IMR-90 (cell line): ENCODE measurements at regions not wholly inside any gene's neighbourhood (a gene's known extent, or its start where the extent isn't known, plus 50 kb on each side); places are given as distances from the start of the nearest gene placed in this dataset.

Experiments
- ATAC-seq: fragments of 200-7000 bp; cut with Tn5 transposase; 2 replicates; pipeline ENCODE4 v1.9.1; 2020; ENCODE audit warnings: low read depth, mild to moderate bottlenecking, moderate library complexity
- BruUV-seq: library from RNA; stranded (reverse); fragments of 400-500 nt; replicated peaks from 2 replicates; lab custom pipeline; 2021; lab: Mats Ljungman, UMichigan
- CTCF ChIA-PET: fragments of 300-600 bp; formaldehyde crosslinking; extraction: SDS; loops from one replicate; lab custom pipeline; 2021; ENCODE audit warnings: antibody characterized with exemption; lab: Yijun Ruan, JAX
- POLR2A ChIA-PET: fragments of 300-600 bp; sonication (Branson Sonifier 250); formaldehyde crosslinking; loops from one replicate; lab custom pipeline; 2022; ENCODE audit warnings: antibody characterized with exemption; ENCODE audit not compliant: unreplicated experiment; lab: Charles Lee
- DNase-seq: peaks from one replicate; pipeline ENCODE4 v3.0.0; 2013
- H2AFZ ChIP-seq: replicated peaks from 2 replicates; pipeline ENCODE3; 2013; ENCODE audit warnings: low read length, mild to moderate bottlenecking; ENCODE audit not compliant: poor library complexity
- H2AK5ac ChIP-seq: 2 replicates; pipeline ENCODE4 v1.6.1; 2013; ENCODE audit warnings: low read depth, low read length, inconsistent platforms
- H2AK9ac ChIP-seq: replicated peaks from 2 replicates; pipeline ENCODE3; 2013; ENCODE audit warnings: mild to moderate bottlenecking, low read depth, low read length, moderate library complexity; ENCODE audit not compliant: poor library complexity
- H2BK120ac ChIP-seq: 2 replicates; pipeline ENCODE4 v1.6.1; 2013; ENCODE audit warnings: low read depth, low read length, inconsistent platforms
- H2BK15ac ChIP-seq: 3 replicates; pipeline ENCODE4 v1.6.1; 2013; ENCODE audit warnings: low read depth, low read length, inconsistent platforms
- H2BK20ac ChIP-seq: 2 replicates; pipeline ENCODE4 v1.6.1; 2013; ENCODE audit warnings: low read depth, mild to moderate bottlenecking, inconsistent platforms, low read length, moderate library complexity
- H2BK5ac ChIP-seq: 2 replicates; pipeline ENCODE4 v1.6.1; 2013; ENCODE audit warnings: mild to moderate bottlenecking, low read depth, low read length, inconsistent platforms; ENCODE audit not compliant: poor library complexity, severe bottlenecking
- H3K14ac ChIP-seq: replicated peaks from 2 replicates; pipeline ENCODE4 v1.6.1; 2013; ENCODE audit warnings: low read depth, low read length, inconsistent platforms
- H3K18ac ChIP-seq: 2 replicates; pipeline ENCODE4 v1.6.1; 2013; ENCODE audit warnings: low read depth, low read length, control low read depth
- H3K23ac ChIP-seq: 2 replicates; pipeline ENCODE4 v1.6.1; 2013; ENCODE audit warnings: low read depth, low read length, inconsistent platforms
- H3K27ac ChIP-seq: 2 replicates; pipeline ENCODE4 v1.5.1; 2013; ENCODE audit warnings: mild to moderate bottlenecking, control low read depth, low read length; ENCODE audit not compliant: insufficient read depth
- H3K27me3 ChIP-seq: 2 replicates; pipeline ENCODE4 v1.6.1; 2013; ENCODE audit warnings: low read length; ENCODE audit not compliant: control insufficient read depth, insufficient read depth
- H3K36me3 ChIP-seq: 2 replicates; pipeline ENCODE4 v1.6.1; 2013; ENCODE audit warnings: low read length, mixed read lengths; ENCODE audit not compliant: control insufficient read depth, insufficient read depth
- H3K4ac ChIP-seq: 2 replicates; pipeline ENCODE4 v1.6.1; 2013; ENCODE audit warnings: low read depth, low read length, inconsistent platforms
- H3K4me1 ChIP-seq: 2 replicates; pipeline ENCODE4 v1.6.1; 2013; ENCODE audit warnings: low read length, mixed read lengths; ENCODE audit not compliant: control insufficient read depth, insufficient read depth
- H3K4me2 ChIP-seq: 2 replicates; pipeline ENCODE4 v1.6.1; 2013; ENCODE audit warnings: low read depth, mild to moderate bottlenecking, control low read depth, low read length, moderate library complexity
- H3K4me3 ChIP-seq: 2 replicates; pipeline ENCODE4 v1.5.1; 2013; ENCODE audit warnings: low read depth, mild to moderate bottlenecking, control low read depth, low read length, moderate library complexity; ENCODE audit not compliant: insufficient read depth
- H3K56ac ChIP-seq: 2 replicates; pipeline ENCODE4 v1.6.1; 2013; ENCODE audit warnings: low read length, inconsistent platforms; ENCODE audit not compliant: insufficient read depth; ENCODE audit errors: extremely low read depth
- H3K79me1 ChIP-seq, 2 experiments: 2 replicates each; pipeline ENCODE4 v1.6.1; 2013; ENCODE audit warnings: low read length in 2 of 2, inconsistent platforms in 1 of 2, low read depth in 1 of 2
- H3K9ac ChIP-seq: 2 replicates; pipeline ENCODE4 v1.6.1; 2013; ENCODE audit warnings: low read depth, low read length, control low read depth
- H3K9me1 ChIP-seq: 2 replicates; pipeline ENCODE4 v1.6.1; 2013; ENCODE audit warnings: low read length, inconsistent platforms; ENCODE audit not compliant: insufficient read depth
- H3K9me3 ChIP-seq: 2 replicates; pipeline ENCODE4 v1.6.1; 2013; ENCODE audit warnings: low read length; ENCODE audit not compliant: control insufficient read depth, insufficient read depth
- H4K20me1 ChIP-seq: 2 replicates; pipeline ENCODE4 v1.6.1; 2013; ENCODE audit warnings: low read length, inconsistent platforms; ENCODE audit not compliant: insufficient read depth
- H4K5ac ChIP-seq: 2 replicates; pipeline ENCODE4 v1.6.1; 2013; ENCODE audit warnings: mild to moderate bottlenecking, low read depth, low read length, control low read depth
- H4K8ac ChIP-seq, 2 experiments: 2 replicates each; pipeline ENCODE4 v1.6.1; 2013; ENCODE audit warnings: low read depth in 2 of 2, low read length in 2 of 2, control low read depth in 1 of 2, inconsistent platforms in 1 of 2
- H4K91ac ChIP-seq: 2 replicates; pipeline ENCODE4 v1.6.1; 2013; ENCODE audit warnings: low read depth, low read length, inconsistent platforms; ENCODE audit not compliant: insufficient read depth
- BHLHE40 ChIP-seq: fragments of 150-350 bp; IDR thresholded peaks from 2 replicates; pipeline ENCODE4 v1.6.1; 2016; ENCODE audit warnings: mild to moderate bottlenecking, low read depth, low read length
- CEBPB ChIP-seq: IDR thresholded peaks from 2 replicates; pipeline ENCODE4 v1.6.1; 2012; ENCODE audit warnings: low read depth, low read length, improper control_type of control experiment
- CHD1 ChIP-seq: IDR thresholded peaks from 2 replicates; pipeline ENCODE4 v1.6.1; 2012; ENCODE audit warnings: low read depth, low read length, improper control_type of control experiment
- FOS ChIP-seq: fragments of 150-350 bp; IDR thresholded peaks from 2 replicates; pipeline ENCODE4 v1.6.1; 2016; ENCODE audit warnings: low read depth, low read length
- MAFK ChIP-seq: IDR thresholded peaks from 2 replicates; pipeline ENCODE4 v1.6.1; 2012; ENCODE audit warnings: low read depth, low read length, improper control_type of control experiment
- MAZ ChIP-seq: IDR thresholded peaks from 2 replicates; pipeline ENCODE4 v1.6.1; 2012; ENCODE audit warnings: low read depth, mild to moderate bottlenecking, low read length, improper control_type of control experiment, moderate library complexity, borderline replicate concordance
- MXI1 ChIP-seq: IDR thresholded peaks from 2 replicates; pipeline ENCODE4 v1.6.1; 2012; ENCODE audit warnings: low read depth, mild to moderate bottlenecking, low read length, moderate library complexity, borderline replicate concordance
- NFE2L2 ChIP-seq: fragments of 150-350 bp; IDR thresholded peaks from 2 replicates; pipeline ENCODE4 v1.6.1; 2016; ENCODE audit warnings: low read depth, mild to moderate bottlenecking, low read length
- POLR2A ChIP-seq: IDR thresholded peaks from 2 replicates; pipeline ENCODE4 v1.6.1; 2012; ENCODE audit warnings: mild to moderate bottlenecking, low read depth, low read length
- RAD21 ChIP-seq: IDR thresholded peaks from 2 replicates; pipeline ENCODE4 v1.6.1; 2012; ENCODE audit warnings: low read length, improper control_type of control experiment
- RCOR1 ChIP-seq: IDR thresholded peaks from 2 replicates; pipeline ENCODE4 v1.6.1; 2012; ENCODE audit warnings: mild to moderate bottlenecking, low read length, improper control_type of control experiment; ENCODE audit not compliant: insufficient replicate concordance
- RFX5 ChIP-seq: IDR thresholded peaks from 2 replicates; pipeline ENCODE4 v1.8.0; 2012; ENCODE audit warnings: low read depth, mild to moderate bottlenecking, low read length, moderate library complexity
- SMC3 ChIP-seq: fragments of 150-350 bp; IDR thresholded peaks from 2 replicates; pipeline ENCODE4 v1.6.1; 2016; ENCODE audit warnings: low read depth, mild to moderate bottlenecking, antibody characterized with exemption, low read length, moderate library complexity
- WGBS, 2 experiments: methylation state at CpG; one replicate each; pipeline versions ENCODE4 v1.1.5 to v1.1.7; 2013; ENCODE audit warnings: missing lambda C conversion rate in 2 of 2; ENCODE audit not compliant: insufficient read length in 1 of 2; ENCODE audit errors: extremely low coverage in 2 of 2; 5-methylcytosine and 5-hydroxymethylcytosine counted together
- dilution Hi-C: fragments of 300-500 bp; cut with HindIII; formaldehyde crosslinking; loops from one replicate; pipeline ENCODE4 v1.14.3; 2018; ENCODE audit warnings: low sequenced_read_pairs; ENCODE audit not compliant: unreplicated experiment
- in situ Hi-C: fragments of 300-500 bp; cut with MboI; formaldehyde crosslinking; loops from 3 replicates; pipeline ENCODE4 v1.14.3; 2019; ENCODE audit warnings: low sequenced_read_pairs, inconsistent platforms, mixed read lengths
- intact Hi-C: fragments of 100-400 bp; cut with micrococcal nuclease; formaldehyde crosslinking; loops from 2 replicates; pipeline ENCODE4 v1.10.0; 2022
- TF ChIP-seq, protein P1 (sequence below): fragments of 150-350 bp; IDR thresholded peaks from 2 replicates; pipeline ENCODE4 v1.6.1; 2016; ENCODE audit warnings: low read depth, mild to moderate bottlenecking, low read length, moderate library complexity, borderline replicate concordance
- TF ChIP-seq, protein P2 (sequence below): conservative IDR thresholded peaks from 2 replicates; pipeline ENCODE4 v1.5.1; 2012; ENCODE audit warnings: mild to moderate bottlenecking, low read depth, low read length, improper control_type of control experiment
- TF ChIP-seq, protein P3 (sequence below): fragments of 150-350 bp; IDR thresholded peaks from 2 replicates; pipeline ENCODE4 v1.6.1; 2017; ENCODE audit warnings: mild to moderate bottlenecking, antibody characterized with exemption, low read length, low read depth

DNA sequence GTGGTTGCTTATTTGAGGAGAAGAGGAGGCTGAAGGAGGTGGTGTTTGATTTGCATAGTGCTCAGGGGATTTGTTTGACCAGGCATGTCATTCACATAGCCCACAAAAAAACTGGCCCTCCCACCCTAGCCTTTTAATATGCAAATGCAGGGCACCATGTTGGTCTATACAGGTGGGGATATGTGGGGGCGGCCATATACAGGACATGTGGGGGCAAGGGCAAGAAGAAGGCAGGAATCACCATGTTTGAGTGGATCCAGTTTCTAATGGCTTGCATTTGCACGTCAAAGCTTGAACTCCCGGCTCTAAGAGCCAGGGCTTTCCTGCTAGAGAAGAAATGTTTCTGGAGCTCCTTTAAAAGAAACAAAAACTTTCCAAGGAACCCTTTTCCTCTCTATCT is 541.0 kb downstream of the ZWINT start:
- Histone ChIP-seq H3K4me2 (no peak overlapping the region), H3K27me3 (no peaks in the 10 kb centered on the region), H3K79me1 (no peaks in the 10 kb centered on the region), H2BK20ac (no peak overlapping the region), H3K27ac (no peak overlapping the region), H2BK120ac (no peak overlapping the region), H3K9me1 (no peaks in the 10 kb centered on the region), H2AFZ (no peak overlapping the region), H3K9ac (no peak overlapping the region), H4K5ac (no peak overlapping the region), H3K9me3 (peaks cover 5% of the 10 kb centered on the region), H3K56ac (no peak overlapping the region), H3K4me1 (no peaks in the 10 kb centered on the region), H2BK5ac (no peak overlapping the region), H3K23ac (no peak overlapping the region), H3K36me3 (no peaks in the 10 kb centered on the region), H2AK9ac (no peak overlapping the region), H4K20me1 (no peaks in the 10 kb centered on the region), H3K4ac (no peak overlapping the region), H3K14ac (no peak overlapping the region), H4K8ac (no peak overlapping the region), H2AK5ac (no peak overlapping the region), H3K18ac (no peak overlapping the region), H2BK15ac (no peak overlapping the region), H3K4me3 (no peak overlapping the region), H4K91ac (no peak overlapping the region)
- TF ChIP-seq, protein P1, sequence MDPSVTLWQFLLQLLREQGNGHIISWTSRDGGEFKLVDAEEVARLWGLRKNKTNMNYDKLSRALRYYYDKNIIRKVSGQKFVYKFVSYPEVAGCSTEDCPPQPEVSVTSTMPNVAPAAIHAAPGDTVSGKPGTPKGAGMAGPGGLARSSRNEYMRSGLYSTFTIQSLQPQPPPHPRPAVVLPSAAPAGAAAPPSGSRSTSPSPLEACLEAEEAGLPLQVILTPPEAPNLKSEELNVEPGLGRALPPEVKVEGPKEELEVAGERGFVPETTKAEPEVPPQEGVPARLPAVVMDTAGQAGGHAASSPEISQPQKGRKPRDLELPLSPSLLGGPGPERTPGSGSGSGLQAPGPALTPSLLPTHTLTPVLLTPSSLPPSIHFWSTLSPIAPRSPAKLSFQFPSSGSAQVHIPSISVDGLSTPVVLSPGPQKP, result no peak
- TF ChIP-seq RFX5 (no peak), MAFK (no peak), RCOR1 (no peak), CEBPB (no peak), NFE2L2 (no peak), FOS (no peak), MAZ (no peak), RAD21 (no peak), POLR2A (no peak), BHLHE40 (no peak), SMC3 (no peak), MXI1 (no peak), CHD1 (no peak)
- TF ChIP-seq, protein P2, sequence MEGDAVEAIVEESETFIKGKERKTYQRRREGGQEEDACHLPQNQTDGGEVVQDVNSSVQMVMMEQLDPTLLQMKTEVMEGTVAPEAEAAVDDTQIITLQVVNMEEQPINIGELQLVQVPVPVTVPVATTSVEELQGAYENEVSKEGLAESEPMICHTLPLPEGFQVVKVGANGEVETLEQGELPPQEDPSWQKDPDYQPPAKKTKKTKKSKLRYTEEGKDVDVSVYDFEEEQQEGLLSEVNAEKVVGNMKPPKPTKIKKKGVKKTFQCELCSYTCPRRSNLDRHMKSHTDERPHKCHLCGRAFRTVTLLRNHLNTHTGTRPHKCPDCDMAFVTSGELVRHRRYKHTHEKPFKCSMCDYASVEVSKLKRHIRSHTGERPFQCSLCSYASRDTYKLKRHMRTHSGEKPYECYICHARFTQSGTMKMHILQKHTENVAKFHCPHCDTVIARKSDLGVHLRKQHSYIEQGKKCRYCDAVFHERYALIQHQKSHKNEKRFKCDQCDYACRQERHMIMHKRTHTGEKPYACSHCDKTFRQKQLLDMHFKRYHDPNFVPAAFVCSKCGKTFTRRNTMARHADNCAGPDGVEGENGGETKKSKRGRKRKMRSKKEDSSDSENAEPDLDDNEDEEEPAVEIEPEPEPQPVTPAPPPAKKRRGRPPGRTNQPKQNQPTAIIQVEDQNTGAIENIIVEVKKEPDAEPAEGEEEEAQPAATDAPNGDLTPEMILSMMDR, result no peak
- TF ChIP-seq, protein P3, sequence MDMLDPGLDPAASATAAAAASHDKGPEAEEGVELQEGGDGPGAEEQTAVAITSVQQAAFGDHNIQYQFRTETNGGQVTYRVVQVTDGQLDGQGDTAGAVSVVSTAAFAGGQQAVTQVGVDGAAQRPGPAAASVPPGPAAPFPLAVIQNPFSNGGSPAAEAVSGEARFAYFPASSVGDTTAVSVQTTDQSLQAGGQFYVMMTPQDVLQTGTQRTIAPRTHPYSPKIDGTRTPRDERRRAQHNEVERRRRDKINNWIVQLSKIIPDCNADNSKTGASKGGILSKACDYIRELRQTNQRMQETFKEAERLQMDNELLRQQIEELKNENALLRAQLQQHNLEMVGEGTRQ, result no peak
- POLR2A ChIA-PET, result no interaction called here
- ATAC-seq (no peak), DNase-seq (no peak)
- dilution Hi-C loops, result no loop called here
- no CpG with 5 or more reads among the region's 3 CpGs for WGBS, 2 experiments
- no TSS peak for BruUV-seq
- intact Hi-C loops, result no loop called here
- CTCF ChIA-PET, result no interaction called here
- in situ Hi-C loops, result no loop called here
